Testis (tissue), 2 donors: ENCODE measurements at regions not wholly inside any gene's neighbourhood (a gene's known extent, or its start where the extent isn't known, plus 50 kb on each side); places are given as distances from the start of the nearest gene placed in this dataset.

Source experiments
- DNase-seq: peaks from one replicate; pipeline ENCODE4 v3.0.0-alpha.2; 2019
- H3K27ac ChIP-seq, 2 donors: fragments of 200-600 bp; sonication (generic); one replicate each; pipeline ENCODE4 v1.5.1; 2019
- H3K27me3 ChIP-seq: fragments of 200-600 bp; sonication (generic); one replicate; pipeline ENCODE4 v1.5.1; 2019
- H3K36me3 ChIP-seq: fragments of 200-600 bp; sonication (generic); one replicate; pipeline ENCODE4 v1.5.1; 2017; ENCODE audit warnings: low read depth; ENCODE audit errors: missing control alignments
- H3K4me1 ChIP-seq: fragments of 200-600 bp; sonication (generic); one replicate; pipeline ENCODE4 v1.5.1; 2019
- H3K4me3 ChIP-seq, 2 donors: fragments of 200-600 bp; sonication (generic); one replicate each; pipeline ENCODE4 v1.5.1; 2017 to 2019
- H3K9me3 ChIP-seq: fragments of 200-600 bp; sonication (generic); one replicate; pipeline ENCODE4 v1.5.1; 2017
- CTCF ChIP-seq, 3 experiments: fragments of 450-650 bp in 2 of 3; fragments of 200-600 bp in 1 of 3; sonication (generic) in 1 of 3; IDR thresholded peaks; one replicate each; pipeline ENCODE4 v1.5.1; 2016 to 2019; ENCODE audit warnings: antibody characterized with exemption in 3 of 3, mild to moderate bottlenecking in 2 of 3, moderate library complexity in 1 of 3
- POLR2A ChIP-seq: fragments of 450-650 bp; IDR thresholded peaks from one replicate; pipeline ENCODE4 v1.6.1; 2017; ENCODE audit warnings: antibody characterized with exemption, mild to moderate bottlenecking, moderate library complexity
- WGBS, 2 donors: methylation state at CpG; one replicate each; pipeline ENCODE4 v1.1.5; 2018; 5-methylcytosine and 5-hydroxymethylcytosine counted together
- intact Hi-C: fragments of 100-400 bp; cut with DNase I; formaldehyde crosslinking; loops from one replicate; pipeline ENCODE4 v1.15.1; 2023; ENCODE audit warnings: low total_unique reads

DNA sequence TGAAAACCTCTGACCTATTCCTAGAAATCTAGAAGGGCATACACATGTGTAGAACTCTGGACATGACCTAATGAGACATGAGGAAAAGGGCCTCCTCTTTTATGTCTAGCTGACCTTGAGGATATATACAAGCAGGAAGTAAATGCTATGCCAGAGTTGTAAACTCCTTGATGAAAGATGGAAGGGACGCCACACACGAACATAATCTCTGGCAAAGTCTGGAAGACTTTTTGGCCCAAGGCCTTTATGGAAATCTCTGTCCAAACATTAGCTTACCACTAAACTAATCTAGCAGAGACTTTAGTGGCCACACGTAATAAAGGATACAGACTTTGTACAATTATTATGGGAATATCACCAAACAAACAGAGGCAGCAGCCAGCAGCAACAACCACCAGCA is 138.1 kb upstream of the THSD7A start:
- no peaks in the 10 kb centered on the region for H3K4me1 ChIP-seq
- DNase-seq = no peak
- no peak overlapping the region for H3K4me3 ChIP-seq
- WGBS, 2 donors = 48 to 52% methylated on average over 3 of the region's 3 CpGs
- no peaks in the 10 kb centered on the region for H3K36me3 ChIP-seq
- TF ChIP-seq POLR2A = no peak
- no peak for TF ChIP-seq CTCF (IDR thresholded peaks at IDR 0.05)
- intact Hi-C loops = no loop called here
- no peak overlapping the region for H3K27ac ChIP-seq
- no peaks in the 10 kb centered on the region for H3K9me3 ChIP-seq
- no peaks in the 10 kb centered on the region for H3K27me3 ChIP-seq

GRCh38 chr7:11985376-11985775 is 153.4 kb upstream of the THSD7A start:
- intact Hi-C loops = no loop called here
- DNase-seq = no peak
- no peaks in the 10 kb centered on the region for H3K36me3 ChIP-seq
- H3K9me3 ChIP-seq = no peaks in the 10 kb centered on the region
- no peaks in the 10 kb centered on the region for H3K27me3 ChIP-seq
- no peaks in the 10 kb centered on the region for H3K4me1 ChIP-seq
- TF ChIP-seq POLR2A (no peak), CTCF (IDR thresholded peaks at IDR 0.05) (no peak)
- no peak overlapping the region for H3K27ac ChIP-seq
- no peak overlapping the region for H3K4me3 ChIP-seq

DNA sequence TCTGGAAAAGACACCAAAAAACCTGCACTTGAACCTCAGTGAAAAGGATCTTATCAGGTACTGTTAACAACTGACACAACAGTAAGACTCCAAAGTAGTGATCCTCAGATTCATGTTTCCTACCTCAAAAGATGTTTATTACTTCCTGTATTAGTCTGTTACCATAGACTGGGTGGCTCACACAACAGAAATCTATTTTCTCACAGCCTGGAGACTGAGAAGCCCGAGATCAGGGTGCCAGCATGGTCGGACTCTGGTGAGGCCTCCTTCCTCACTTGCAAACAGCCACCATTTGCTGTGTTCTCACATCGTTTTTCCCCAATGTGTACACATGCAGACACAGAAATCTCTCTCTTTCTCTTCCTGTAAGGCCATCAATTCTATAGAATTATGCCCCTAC is 154.0 kb upstream of the THSD7A start:
- H3K36me3 ChIP-seq = no peaks in the 10 kb centered on the region
- intact Hi-C loops = no loop called here
- H3K4me1 ChIP-seq = no peaks in the 10 kb centered on the region
- H3K9me3 ChIP-seq = no peaks in the 10 kb centered on the region
- DNase-seq = no peak
- H3K27ac ChIP-seq = no peak overlapping the region
- H3K27me3 ChIP-seq = no peaks in the 10 kb centered on the region
- no peak for TF ChIP-seq POLR2A
- WGBS, 2 donors = 84 to 90% methylated on average over 3 of the region's 3 CpGs
- H3K4me3 ChIP-seq = no peak overlapping the region

DNA sequence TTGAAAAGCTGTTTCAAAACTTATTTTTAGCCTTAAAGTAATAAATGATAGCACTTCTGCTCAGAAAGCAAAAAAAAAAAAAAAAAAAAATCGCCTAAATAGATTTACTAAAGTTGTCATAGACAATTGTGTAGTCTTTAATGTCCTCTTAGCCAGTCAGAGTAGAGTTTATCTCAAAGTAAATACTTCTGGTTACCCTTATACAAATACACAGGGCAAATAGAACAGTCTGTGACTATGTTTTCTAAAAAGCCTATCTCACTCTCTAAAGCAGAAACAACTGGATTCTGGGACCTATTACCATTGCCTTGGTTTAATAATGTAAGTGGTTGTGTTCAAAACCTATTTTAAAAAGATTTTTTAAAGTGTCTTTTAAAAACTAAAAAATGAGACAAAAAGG is 156.2 kb upstream of the THSD7A start:
- intact Hi-C loops = no loop called here
- H3K27me3 ChIP-seq = no peaks in the 10 kb centered on the region
- H3K27ac ChIP-seq = no peak overlapping the region
- no peak for DNase-seq
- WGBS, 2 donors = 74 to 88% methylated on average over 1 of the region's 1 CpG
- H3K4me3 ChIP-seq = no peak overlapping the region
- TF ChIP-seq POLR2A (no peak), CTCF (IDR thresholded peaks at IDR 0.05) (no peak)
- H3K4me1 ChIP-seq = no peaks in the 10 kb centered on the region
- H3K36me3 ChIP-seq = no peaks in the 10 kb centered on the region
- H3K9me3 ChIP-seq = no peaks in the 10 kb centered on the region

DNA sequence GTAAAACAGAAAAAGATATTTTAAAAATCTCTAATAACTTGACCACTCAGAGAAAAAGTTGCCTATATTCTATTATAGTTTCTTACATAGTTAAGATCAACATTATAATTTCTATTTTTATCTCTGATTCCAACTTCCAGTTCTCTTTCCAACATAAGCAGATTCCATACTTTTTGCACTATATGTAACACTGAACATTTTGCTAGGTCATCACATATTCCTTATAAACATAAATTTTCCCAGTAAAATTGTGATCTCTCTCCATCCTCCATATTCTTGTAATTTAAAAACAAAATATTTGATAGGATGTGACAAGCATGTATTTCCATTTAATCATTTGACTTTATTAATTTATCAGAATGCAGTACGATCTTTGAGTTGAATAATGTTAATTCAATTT is 170.4 kb upstream of the THSD7A start:
- no peak for TF ChIP-seq POLR2A
- TF ChIP-seq CTCF (IDR thresholded peaks at IDR 0.05) = no peak
- intact Hi-C loops = no loop called here
- DNase-seq = no peak
- H3K27me3 ChIP-seq = no peaks in the 10 kb centered on the region
- H3K36me3 ChIP-seq = no peaks in the 10 kb centered on the region
- WGBS, 2 donors = 96 to 98% methylated on average over 1 of the region's 1 CpG
- H3K4me1 ChIP-seq = no peaks in the 10 kb centered on the region
- H3K27ac ChIP-seq = no peak overlapping the region
- no peak overlapping the region for H3K4me3 ChIP-seq
- no peaks in the 10 kb centered on the region for H3K9me3 ChIP-seq
